ENCODE measurements at regions not wholly inside any gene's neighbourhood (a gene's known extent, or its start where the extent isn't known, plus 50 kb on each side); places are given as distances from the start of the nearest gene placed in this dataset.

- peak overlapping the region; percentile 38 for H3K4me2 ChIP-seq
- H3K4me3 ChIP-seq = no peak overlapping the region
- peaks cover 40% of the 10 kb centered on the region for H3K4me1 ChIP-seq
- H3K27me3 ChIP-seq = no peaks in the 10 kb centered on the region
- H3K36me3 ChIP-seq = no peaks in the 10 kb centered on the region
- H3K9ac ChIP-seq = no peak overlapping the region
- H3K9me3 ChIP-seq = no peaks in the 10 kb centered on the region
- no peak for TF ChIP-seq Cebpa-rat (IDR thresholded peaks at IDR 0.05)
- H4K20me1 ChIP-seq = no peaks in the 10 kb centered on the region
- H3K27ac ChIP-seq = no peak overlapping the region
These were observed 136.1 kb upstream of the IRF2BP2 start for GRCh38 chr1:234745844-234746797.

GRCh38 chr1:234745276-234745675, 135.3 kb upstream of the IRF2BP2 start:
- no peaks in the 10 kb centered on the region for H3K9me3 ChIP-seq
- no peak overlapping the region for H3K4me3 ChIP-seq
- H3K4me2 ChIP-seq = peak overlapping the region; percentile 57; the same call in 1 of the 2 replicates
- no peaks in the 10 kb centered on the region for H3K36me3 ChIP-seq
- peaks cover 40% of the 10 kb centered on the region for H3K4me1 ChIP-seq
- H3K9ac ChIP-seq = no peak overlapping the region
- no peak overlapping the region for H3K27ac ChIP-seq
- H3K27me3 ChIP-seq = no peaks in the 10 kb centered on the region
- no peaks in the 10 kb centered on the region for H4K20me1 ChIP-seq
- TF ChIP-seq Cebpa-rat (IDR thresholded peaks at IDR 0.05) = no peak

- Histone ChIP-seq H3K4me3 (no peak overlapping the region), H3K4me1 (peaks cover 40% of the 10 kb centered on the region), H3K27me3 (no peaks in the 10 kb centered on the region), H3K9ac (no peak overlapping the region), H4K20me1 (no peaks in the 10 kb centered on the region), H3K4me2 (peak overlapping the region; percentile 57), H3K27ac (no peak overlapping the region), H3K36me3 (no peaks in the 10 kb centered on the region), H3K9me3 (no peaks in the 10 kb centered on the region)
- TF ChIP-seq Cebpa-rat (IDR thresholded peaks at IDR 0.05) = no peak
These were observed 134.0 kb upstream of the IRF2BP2 start for GRCh38 chr1:234743791-234744611.

- no peak overlapping the region for H3K4me2 ChIP-seq
- H3K4me1 ChIP-seq = peaks cover 53% of the 10 kb centered on the region
- H3K9me3 ChIP-seq = no peaks in the 10 kb centered on the region
- H3K9ac ChIP-seq = no peak overlapping the region
- TF ChIP-seq Cebpa-rat (IDR thresholded peaks at IDR 0.05) = no peak
- no peaks in the 10 kb centered on the region for H4K20me1 ChIP-seq
- no peaks in the 10 kb centered on the region for H3K27me3 ChIP-seq
- H3K36me3 ChIP-seq = no peaks in the 10 kb centered on the region
- no peak overlapping the region for H3K27ac ChIP-seq
- H3K4me3 ChIP-seq = no peak overlapping the region
These were observed 132.6 kb upstream of the IRF2BP2 start for GRCh38 chr1:234742622-234743021.

- Histone ChIP-seq H3K4me1 (peaks cover 29% of the 10 kb centered on the region), H3K27me3 (no peaks in the 10 kb centered on the region), H3K4me2 (peak overlapping the region; percentile 67), H3K27ac (peak overlapping the region; percentile 73), H3K36me3 (no peaks in the 10 kb centered on the region), H4K20me1 (no peaks in the 10 kb centered on the region), H3K9ac (peak overlapping the region; percentile 38; the same call in 1 of the 2 replicates), H3K9me3 (no peaks in the 10 kb centered on the region), H3K4me3 (no peak overlapping the region; the same call in 1 of the 2 replicates)
- no peak for TF ChIP-seq Cebpa-rat (IDR thresholded peaks at IDR 0.05)
These were observed 128.0 kb upstream of the IRF2BP2 start for GRCh38 chr1:234737967-234738314.

GRCh38 chr1:234735916-234736315, 125.9 kb upstream of the IRF2BP2 start:
- H3K27ac ChIP-seq = no peak overlapping the region
- no peak overlapping the region for H3K4me2 ChIP-seq
- no peak overlapping the region for H3K4me3 ChIP-seq
- no peaks in the 10 kb centered on the region for H3K27me3 ChIP-seq
- no peak overlapping the region for H3K9ac ChIP-seq
- no peaks in the 10 kb centered on the region for H3K36me3 ChIP-seq
- H4K20me1 ChIP-seq = no peaks in the 10 kb centered on the region
- no peak for TF ChIP-seq Cebpa-rat (IDR thresholded peaks at IDR 0.05)
- H3K4me1 ChIP-seq = peaks cover 44% of the 10 kb centered on the region
- no peaks in the 10 kb centered on the region for H3K9me3 ChIP-seq

GRCh38 chr1:234735476-234735875, 125.5 kb upstream of the IRF2BP2 start:
- H3K9ac ChIP-seq = no peak overlapping the region
- 0 out of 2 replicates have a peak overlapping the region, but pooled peaks have one; percentile 37 for H3K27ac ChIP-seq
- no peak for TF ChIP-seq Cebpa-rat (IDR thresholded peaks at IDR 0.05)
- no peaks in the 10 kb centered on the region for H3K36me3 ChIP-seq
- no peaks in the 10 kb centered on the region for H3K9me3 ChIP-seq
- no peak overlapping the region for H3K4me2 ChIP-seq
- H3K27me3 ChIP-seq = no peaks in the 10 kb centered on the region
- no peaks in the 10 kb centered on the region for H4K20me1 ChIP-seq
- peaks cover 49% of the 10 kb centered on the region for H3K4me1 ChIP-seq
- H3K4me3 ChIP-seq = no peak overlapping the region

- H3K36me3 ChIP-seq = no peaks in the 10 kb centered on the region
- peaks cover 55% of the 10 kb centered on the region for H3K4me1 ChIP-seq
- no peaks in the 10 kb centered on the region for H3K9me3 ChIP-seq
- H3K4me3 ChIP-seq = no peak overlapping the region
- no peaks in the 10 kb centered on the region for H4K20me1 ChIP-seq
- no peak for TF ChIP-seq Cebpa-rat (IDR thresholded peaks at IDR 0.05)
- H3K27me3 ChIP-seq = no peaks in the 10 kb centered on the region
- no peak overlapping the region for H3K9ac ChIP-seq
- H3K4me2 ChIP-seq = no peak overlapping the region; the same call in 1 of the 2 replicates
- H3K27ac ChIP-seq = peak overlapping the region; percentile 37
These were observed 124.9 kb upstream of the IRF2BP2 start for GRCh38 chr1:234734869-234735268.

- TF ChIP-seq Cebpa-rat (IDR thresholded peaks at IDR 0.05) = no peak
- no peak overlapping the region for H3K9ac ChIP-seq
- no peaks in the 10 kb centered on the region for H3K36me3 ChIP-seq
- no peak overlapping the region for H3K4me3 ChIP-seq
- H3K27ac ChIP-seq = peak overlapping the region; percentile 37; the same call in 1 of the 2 replicates
- no peaks in the 10 kb centered on the region for H4K20me1 ChIP-seq
- no peaks in the 10 kb centered on the region for H3K9me3 ChIP-seq
- peaks cover 59% of the 10 kb centered on the region for H3K4me1 ChIP-seq
- H3K4me2 ChIP-seq = no peak overlapping the region
- H3K27me3 ChIP-seq = no peaks in the 10 kb centered on the region
These were observed 124.4 kb upstream of the IRF2BP2 start for GRCh38 chr1:234734412-234734835.

GRCh38 chr1:234733427-234733826, 123.4 kb upstream of the IRF2BP2 start:
- no peak overlapping the region for H3K4me3 ChIP-seq
- H3K4me1 ChIP-seq = peaks cover 64% of the 10 kb centered on the region
- H3K36me3 ChIP-seq = no peaks in the 10 kb centered on the region
- TF ChIP-seq Cebpa-rat (IDR thresholded peaks at IDR 0.05) = no peak
- H4K20me1 ChIP-seq = no peaks in the 10 kb centered on the region
- H3K9me3 ChIP-seq = no peaks in the 10 kb centered on the region
- H3K4me2 ChIP-seq = no peak overlapping the region
- no peaks in the 10 kb centered on the region for H3K27me3 ChIP-seq
- no peak overlapping the region for H3K27ac ChIP-seq
- no peak overlapping the region for H3K9ac ChIP-seq
